Esophagus squamous epithelium (tissue), 4 donors: ENCODE measurements at regions not wholly inside any gene's neighbourhood (a gene's known extent, or its start where the extent isn't known, plus 50 kb on each side); places are given as distances from the start of the nearest gene placed in this dataset.

Experiments
- CTCF ChIP-seq, 6 experiments: fragments of 450-650 bp in 4 of 6; fragments of 200-600 bp in 2 of 6; sonication (generic) in 2 of 6; IDR thresholded peaks; one replicate each; pipeline ENCODE4 v1.5.1; 2016 to 2019; ENCODE audit warnings: antibody characterized with exemption in 6 of 6, mild to moderate bottlenecking in 4 of 6, moderate library complexity in 4 of 6
- POLR2A ChIP-seq, 4 donors: fragments of 450-650 bp; IDR thresholded peaks; one replicate each; pipeline ENCODE4 v1.6.1; 2017; ENCODE audit warnings: antibody characterized with exemption in 4 of 4, mild to moderate bottlenecking in 4 of 4, moderate library complexity in 3 of 4

GRCh38 chr6:92701425-92702096, 717.8 kb downstream of the EPHA7 start:
- no peak for TF ChIP-seq POLR2A (IDR thresholded peaks at IDR 0.05)
- no peak for TF ChIP-seq CTCF (IDR thresholded peaks at IDR 0.05)
